Rectal smooth muscle tissue (tissue), 1 donor: ENCODE measurements at regions not wholly inside any gene's neighbourhood (a gene's known extent, or its start where the extent isn't known, plus 50 kb on each side); places are given as distances from the start of the nearest gene placed in this dataset.

ENCODE experiments used
- H3K27ac ChIP-seq: one replicate; pipeline ENCODE4 v1.7.0; 2013; ENCODE audit warnings: low read depth, low read length, inconsistent platforms
- H3K27me3 ChIP-seq: one replicate; pipeline ENCODE4 v1.7.0; 2013; ENCODE audit warnings: low read length; ENCODE audit not compliant: control insufficient read depth, insufficient read depth
- H3K36me3 ChIP-seq: one replicate; pipeline ENCODE4 v1.7.0; 2013; ENCODE audit warnings: low read length; ENCODE audit not compliant: control insufficient read depth, insufficient read depth
- H3K4me1 ChIP-seq: one replicate; pipeline ENCODE4 v1.7.0; 2013; ENCODE audit warnings: low read length; ENCODE audit not compliant: control insufficient read depth, insufficient read depth
- H3K4me3 ChIP-seq: one replicate; pipeline ENCODE4 v1.7.0; 2013; ENCODE audit warnings: low read length
- H3K9ac ChIP-seq: one replicate; pipeline ENCODE4 v1.7.0; 2013; ENCODE audit warnings: low read length

DNA sequence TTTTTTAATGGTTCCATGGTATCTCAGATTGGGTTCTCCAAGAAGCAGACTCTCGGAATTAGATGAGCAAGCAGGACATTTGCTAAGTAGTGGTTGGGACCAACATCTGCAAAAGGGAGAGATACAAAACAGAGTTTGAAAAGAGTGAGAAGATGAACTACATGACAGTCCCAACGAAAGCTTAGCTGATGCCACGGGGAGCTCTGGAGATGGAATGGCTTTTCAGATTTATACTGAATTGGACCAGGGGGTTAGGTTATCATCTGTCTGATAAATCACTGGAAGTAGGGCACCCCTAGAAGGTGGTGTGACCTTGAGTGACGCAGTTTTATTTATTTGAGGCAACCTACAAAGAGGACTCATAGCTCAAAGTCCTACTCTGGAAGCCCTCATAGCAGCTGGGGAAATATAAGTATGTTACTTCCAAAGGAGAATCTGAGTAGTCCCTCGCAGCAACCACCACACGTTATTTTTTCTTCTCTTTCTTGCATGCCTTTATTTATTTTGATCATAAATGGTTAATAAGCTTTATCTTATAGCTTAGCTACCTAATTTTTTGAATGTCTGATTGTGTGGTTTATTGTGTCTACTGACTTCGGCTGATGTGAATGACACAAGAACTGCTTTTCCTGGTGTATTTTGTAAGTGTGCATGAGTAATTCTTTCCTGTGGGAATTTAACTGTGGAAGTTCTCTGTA lies 815.4 kb downstream of the SQOR start:
- Histone ChIP-seq H3K4me3 (no peak overlapping the region), H3K27me3 (no peaks in the 10 kb centered on the region), H3K4me1 (no peaks in the 10 kb centered on the region), H3K9ac (no peak overlapping the region), H3K36me3 (no peaks in the 10 kb centered on the region), H3K27ac (no peak overlapping the region)

DNA sequence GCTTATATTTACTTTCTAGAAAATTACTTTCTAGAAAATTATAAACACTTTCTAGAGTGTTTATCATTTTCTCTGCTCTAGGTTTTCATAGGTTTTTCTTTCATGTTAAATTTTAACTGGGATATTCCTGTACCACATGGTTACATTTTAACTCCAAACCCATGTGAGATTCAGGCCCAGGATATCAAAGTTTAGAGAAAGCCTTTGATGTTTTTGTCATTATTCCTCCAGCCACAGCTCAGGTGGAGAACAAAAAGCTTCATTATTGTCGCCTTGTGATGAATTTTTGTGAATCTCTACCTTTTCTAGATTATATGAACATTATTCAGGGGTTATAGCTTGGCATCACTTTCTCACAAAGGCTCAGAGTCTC lies 816.0 kb downstream of the SQOR start:
- Histone ChIP-seq H3K36me3 (no peaks in the 10 kb centered on the region), H3K27me3 (no peaks in the 10 kb centered on the region)

DNA sequence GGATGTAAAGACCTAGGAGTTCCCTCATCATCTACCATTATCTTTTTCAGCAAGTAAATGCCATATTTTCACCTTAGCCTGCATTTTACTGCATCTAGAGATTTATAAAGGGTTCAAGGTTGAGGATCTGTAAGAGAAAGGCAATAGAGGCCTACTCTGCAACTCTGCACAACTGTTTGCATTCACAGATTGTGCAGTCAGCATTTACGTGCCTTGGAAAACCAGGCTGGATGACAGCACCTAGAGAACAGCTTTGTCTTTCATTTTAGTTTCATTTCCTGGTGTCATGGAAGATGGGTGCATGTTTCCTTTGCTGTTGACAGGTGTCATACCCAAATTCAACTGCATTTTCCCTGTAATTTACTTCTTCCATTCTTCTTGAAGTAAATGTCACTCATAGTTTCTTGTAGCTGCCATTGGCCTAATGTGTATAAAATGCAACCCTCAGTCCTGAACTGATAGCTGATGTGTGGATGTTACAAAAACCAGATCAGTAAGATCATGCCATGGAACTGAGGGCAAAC lies 817.5 kb downstream of the SQOR start:
- H3K27ac ChIP-seq: no peak overlapping the region
- H3K9ac ChIP-seq: no peak overlapping the region
- H3K36me3 ChIP-seq: no peaks in the 10 kb centered on the region
- H3K4me3 ChIP-seq: no peak overlapping the region
- H3K4me1 ChIP-seq: no peaks in the 10 kb centered on the region
- H3K27me3 ChIP-seq: no peaks in the 10 kb centered on the region

More for the DNA sequence above, 816.0 kb downstream of the SQOR start:
- Histone ChIP-seq H3K27ac (no peak overlapping the region), H3K9ac (no peak overlapping the region), H3K4me1 (no peaks in the 10 kb centered on the region), H3K4me3 (no peak overlapping the region)

DNA sequence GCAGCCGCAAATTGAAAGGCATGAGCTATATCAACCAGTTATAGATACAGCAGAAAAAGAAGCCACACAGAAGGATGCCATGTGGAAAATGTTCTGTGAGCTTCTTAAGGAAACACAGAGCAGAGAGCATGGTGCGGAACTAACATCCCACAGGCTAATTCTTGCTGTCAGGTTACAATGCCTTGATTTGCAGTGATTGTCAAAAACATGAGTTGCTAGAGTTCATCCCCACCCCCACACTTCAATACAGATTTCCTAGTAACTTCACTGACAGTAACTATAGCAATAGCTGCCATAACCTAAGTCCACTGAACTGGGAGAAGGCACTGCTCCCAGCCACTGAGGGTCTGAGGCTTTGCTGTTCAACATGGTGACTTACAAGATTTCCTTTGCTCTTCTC lies 821.6 kb downstream of the SQOR start:
- Histone ChIP-seq H3K27me3 (no peaks in the 10 kb centered on the region), H3K4me3 (no peak overlapping the region), H3K27ac (no peak overlapping the region), H3K4me1 (no peaks in the 10 kb centered on the region), H3K36me3 (no peaks in the 10 kb centered on the region), H3K9ac (no peak overlapping the region)

DNA sequence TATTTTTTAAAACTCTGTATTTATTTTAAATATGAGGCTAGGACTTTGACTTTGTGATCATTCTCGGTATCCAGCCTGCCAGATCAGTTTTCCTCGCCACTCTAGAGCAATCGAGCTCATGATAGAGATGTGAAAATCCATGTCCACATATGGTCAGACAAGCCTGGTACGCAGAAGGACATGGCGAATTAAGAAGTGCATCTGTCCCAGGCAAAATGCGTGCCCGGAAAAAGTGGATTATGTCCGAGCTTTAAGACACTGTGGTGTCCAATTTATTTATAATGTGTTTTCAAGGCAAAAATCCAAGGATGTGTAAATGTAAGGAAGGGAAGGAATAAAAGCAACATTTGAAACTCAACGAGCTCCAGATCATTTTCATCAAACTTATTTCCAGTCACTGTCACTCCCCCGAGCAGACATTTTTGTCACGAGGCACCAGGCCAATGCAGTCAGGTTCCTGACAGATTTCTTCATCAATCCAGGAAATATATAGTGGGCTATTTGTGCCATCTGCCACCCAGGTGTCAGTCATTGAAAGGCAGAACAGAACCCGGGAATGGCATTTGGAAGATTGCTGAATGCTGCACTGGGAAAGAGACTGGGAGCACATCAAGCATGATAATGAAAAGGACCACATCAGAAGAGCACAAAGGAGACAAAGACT lies 825.7 kb downstream of the SQOR start:
- no peak overlapping the region for H3K9ac ChIP-seq
- no peak overlapping the region for H3K4me3 ChIP-seq
- H3K36me3 ChIP-seq: no peaks in the 10 kb centered on the region
- H3K27me3 ChIP-seq: no peaks in the 10 kb centered on the region
- H3K27ac ChIP-seq: no peak overlapping the region
- no peaks in the 10 kb centered on the region for H3K4me1 ChIP-seq

DNA sequence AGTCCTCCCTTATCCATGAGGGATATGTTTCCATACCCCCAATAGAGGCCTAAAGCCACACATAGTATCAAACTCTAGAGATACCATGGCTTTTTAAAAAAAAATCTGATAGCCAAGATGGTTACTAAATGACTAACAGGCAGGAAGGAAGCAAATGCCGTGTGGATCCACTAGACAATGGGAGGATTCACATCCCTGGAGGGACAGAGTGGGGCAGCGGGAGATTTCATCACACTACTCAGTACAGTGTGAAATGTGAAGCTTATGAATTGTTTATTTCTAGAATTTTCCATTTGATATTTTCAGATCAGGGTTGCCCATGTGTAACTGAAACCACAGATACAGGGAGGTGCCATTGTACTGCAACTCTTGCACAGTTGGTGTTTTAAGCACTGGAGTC lies 826.6 kb downstream of the SQOR start:
- Histone ChIP-seq H3K27me3 (no peaks in the 10 kb centered on the region), H3K27ac (no peak overlapping the region), H3K4me1 (no peaks in the 10 kb centered on the region), H3K9ac (no peak overlapping the region), H3K36me3 (no peaks in the 10 kb centered on the region), H3K4me3 (no peak overlapping the region)

DNA sequence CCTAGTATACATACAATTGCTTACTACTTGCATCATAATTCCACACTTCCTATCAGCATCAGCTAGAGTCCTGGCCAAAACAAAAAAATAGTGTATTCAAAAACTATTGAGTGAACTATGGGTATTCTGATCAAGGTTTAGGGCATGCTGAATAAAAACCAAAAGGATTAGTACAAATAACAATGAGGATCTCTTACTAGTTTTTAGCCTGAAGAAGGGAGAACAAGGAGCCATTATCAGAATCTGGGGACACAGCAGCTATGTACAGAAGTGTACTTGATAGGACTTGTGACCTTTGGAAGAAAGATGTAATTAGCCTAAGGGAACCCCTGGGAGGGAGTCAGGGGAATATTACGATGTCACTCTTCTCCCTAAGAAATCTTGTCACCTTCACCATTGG lies 832.2 kb downstream of the SQOR start:
- no peaks in the 10 kb centered on the region for H3K36me3 ChIP-seq
- H3K4me1 ChIP-seq: no peaks in the 10 kb centered on the region
- no peak overlapping the region for H3K9ac ChIP-seq
- no peak overlapping the region for H3K4me3 ChIP-seq
- no peaks in the 10 kb centered on the region for H3K27me3 ChIP-seq
- H3K27ac ChIP-seq: no peak overlapping the region

DNA sequence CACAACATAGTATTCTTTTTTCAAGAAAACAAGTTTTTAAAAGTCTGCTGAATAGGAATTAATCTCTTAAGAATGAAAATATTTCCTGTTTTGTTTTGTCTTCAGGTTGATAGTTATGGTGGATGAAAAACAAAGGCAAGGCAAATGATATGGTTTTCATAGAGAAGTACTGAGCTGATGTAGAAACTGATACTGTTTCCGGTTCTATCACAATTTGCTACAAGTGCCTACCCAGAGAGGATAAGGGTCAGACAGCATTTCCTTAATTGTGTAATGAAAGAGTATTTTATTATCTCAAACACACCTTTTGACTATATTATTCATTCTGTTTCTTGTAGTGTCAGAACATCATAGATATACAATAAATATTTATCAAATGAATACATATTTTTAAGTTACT lies 836.3 kb downstream of the SQOR start:
- Histone ChIP-seq H3K27me3 (no peaks in the 10 kb centered on the region), H3K4me1 (no peaks in the 10 kb centered on the region), H3K4me3 (no peak overlapping the region), H3K36me3 (no peaks in the 10 kb centered on the region), H3K27ac (no peak overlapping the region), H3K9ac (no peak overlapping the region)

DNA sequence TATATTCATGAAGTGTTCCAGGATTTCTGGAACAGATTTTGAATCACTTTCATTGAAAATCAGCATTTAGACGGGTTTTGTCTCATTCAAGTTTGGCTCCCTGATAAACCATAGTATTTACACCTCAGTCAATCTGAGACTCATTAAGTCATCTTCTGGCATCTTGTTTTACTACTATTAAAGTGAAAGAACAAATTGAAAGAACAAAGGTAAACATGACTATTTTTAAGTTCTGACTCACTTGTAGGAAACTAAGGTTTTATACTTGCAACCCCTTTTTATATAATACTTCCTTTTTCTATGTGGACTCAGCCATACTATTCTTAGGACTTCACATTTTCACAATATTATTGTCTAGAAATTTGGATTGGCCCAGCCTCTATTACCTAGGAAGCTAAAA lies 854.4 kb downstream of the SQOR start:
- no peaks in the 10 kb centered on the region for H3K27me3 ChIP-seq
- no peak overlapping the region for H3K27ac ChIP-seq
- no peak overlapping the region for H3K4me3 ChIP-seq
- H3K36me3 ChIP-seq: no peaks in the 10 kb centered on the region
- H3K4me1 ChIP-seq: no peaks in the 10 kb centered on the region
- H3K9ac ChIP-seq: no peak overlapping the region

DNA sequence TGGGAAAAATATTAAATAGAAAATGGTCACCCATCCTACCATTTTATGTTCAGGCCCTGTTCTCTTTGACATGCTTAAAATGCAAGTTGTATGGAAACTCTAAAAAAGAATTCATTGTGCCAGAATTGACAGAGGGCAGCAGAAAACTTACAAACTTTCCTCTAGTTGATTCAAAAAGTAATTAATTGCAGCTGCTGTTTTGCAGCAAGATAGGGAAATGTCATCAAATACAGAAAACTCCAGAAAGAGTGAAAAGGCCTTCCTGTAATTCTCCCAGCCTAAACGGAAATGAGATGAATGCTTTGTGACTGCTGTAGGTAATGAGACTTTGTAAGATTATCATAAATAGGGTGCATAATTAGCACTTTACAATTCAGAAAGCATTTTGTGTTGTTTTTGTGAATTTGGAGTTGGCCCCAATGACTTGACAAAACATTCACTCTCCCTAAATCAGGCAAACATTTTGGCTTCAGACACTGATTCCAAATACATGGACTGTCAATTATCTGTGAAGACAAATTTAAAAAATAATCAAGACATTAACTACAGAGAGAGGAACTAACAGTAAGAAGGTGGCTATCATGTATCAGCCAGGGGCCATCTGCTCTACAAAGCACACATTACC lies 861.8 kb downstream of the SQOR start:
- Histone ChIP-seq H3K4me1 (no peaks in the 10 kb centered on the region), H3K27me3 (no peaks in the 10 kb centered on the region), H3K36me3 (no peaks in the 10 kb centered on the region), H3K9ac (no peak overlapping the region), H3K4me3 (no peak overlapping the region), H3K27ac (no peak overlapping the region)

DNA sequence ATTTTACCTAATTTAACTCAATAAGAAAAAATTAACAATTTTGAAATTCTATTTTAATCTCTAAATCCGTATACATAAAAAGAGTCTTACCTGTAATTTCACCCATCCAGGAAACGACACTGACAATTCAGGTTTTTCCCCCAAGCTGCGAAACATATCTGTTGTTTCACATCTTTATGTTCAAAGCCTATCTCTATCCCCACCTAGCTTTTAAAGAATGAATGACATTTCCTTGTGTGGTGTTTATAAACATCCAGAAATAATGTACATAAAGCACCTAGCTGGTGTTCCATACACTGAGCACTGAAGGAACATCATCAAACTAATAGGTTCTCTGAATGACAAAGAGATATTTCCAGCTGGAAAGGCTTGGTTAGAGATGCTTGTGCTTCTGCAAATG lies 867.8 kb downstream of the SQOR start:
- Histone ChIP-seq H3K4me3 (no peak overlapping the region), H3K9ac (no peak overlapping the region), H3K36me3 (no peaks in the 10 kb centered on the region), H3K27ac (no peak overlapping the region), H3K4me1 (no peaks in the 10 kb centered on the region), H3K27me3 (no peaks in the 10 kb centered on the region)

DNA sequence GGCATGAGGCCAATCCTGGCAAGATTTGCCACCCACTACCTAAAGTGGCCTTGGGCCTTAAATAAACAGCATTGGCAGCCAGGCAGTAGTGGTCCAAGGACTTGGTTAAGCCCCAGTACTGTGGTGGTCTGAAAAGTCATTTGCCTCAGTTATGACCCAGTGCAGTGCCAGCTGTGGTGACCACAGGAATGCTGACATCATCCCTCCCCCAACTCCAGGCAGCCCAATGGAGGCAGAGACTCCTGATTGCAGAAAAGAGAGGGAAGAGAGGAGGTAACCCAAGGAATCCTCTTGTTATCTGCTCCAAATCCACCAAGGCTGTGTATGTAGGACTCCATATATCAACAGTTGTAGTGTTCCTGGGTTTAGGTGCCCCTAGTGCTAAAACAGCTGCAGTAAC lies 883.6 kb downstream of the SQOR start:
- H3K36me3 ChIP-seq: no peaks in the 10 kb centered on the region
- no peaks in the 10 kb centered on the region for H3K4me1 ChIP-seq
- H3K4me3 ChIP-seq: no peak overlapping the region
- H3K27me3 ChIP-seq: no peaks in the 10 kb centered on the region
- H3K27ac ChIP-seq: no peak overlapping the region
- no peak overlapping the region for H3K9ac ChIP-seq

DNA sequence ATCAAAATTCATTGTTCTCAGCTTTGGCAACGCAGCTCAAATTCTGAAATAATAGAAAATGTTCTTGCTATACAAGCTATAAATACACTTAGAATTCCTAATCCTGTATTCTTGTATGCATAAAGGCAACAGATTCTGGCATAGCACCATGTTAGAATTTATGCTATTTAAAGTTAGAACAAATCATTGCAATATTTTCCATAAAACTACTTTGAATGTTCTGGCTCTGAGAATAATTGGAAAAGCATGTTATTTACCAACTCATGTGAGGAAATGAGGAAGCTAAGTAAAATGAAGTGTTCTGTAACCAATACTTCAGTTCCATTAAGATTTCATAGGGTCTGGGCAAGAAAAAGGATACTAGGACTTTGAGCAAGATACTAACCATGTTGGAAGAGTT lies 888.9 kb downstream of the SQOR start:
- no peak overlapping the region for H3K27ac ChIP-seq
- no peak overlapping the region for H3K9ac ChIP-seq
- H3K4me3 ChIP-seq: no peak overlapping the region
- no peaks in the 10 kb centered on the region for H3K4me1 ChIP-seq
- no peaks in the 10 kb centered on the region for H3K27me3 ChIP-seq
- H3K36me3 ChIP-seq: no peaks in the 10 kb centered on the region
